ENCODE measurements at regions not wholly inside any gene's neighbourhood (a gene's known extent, or its start where the extent isn't known, plus 50 kb on each side); places are given as distances from the start of the nearest gene placed in this dataset.
"Not testable (repeated sequence)": the region's sequence is repeated elsewhere in the genome, so short reads cannot be mapped to it uniquely, and the experiment has no call there.

DNA sequence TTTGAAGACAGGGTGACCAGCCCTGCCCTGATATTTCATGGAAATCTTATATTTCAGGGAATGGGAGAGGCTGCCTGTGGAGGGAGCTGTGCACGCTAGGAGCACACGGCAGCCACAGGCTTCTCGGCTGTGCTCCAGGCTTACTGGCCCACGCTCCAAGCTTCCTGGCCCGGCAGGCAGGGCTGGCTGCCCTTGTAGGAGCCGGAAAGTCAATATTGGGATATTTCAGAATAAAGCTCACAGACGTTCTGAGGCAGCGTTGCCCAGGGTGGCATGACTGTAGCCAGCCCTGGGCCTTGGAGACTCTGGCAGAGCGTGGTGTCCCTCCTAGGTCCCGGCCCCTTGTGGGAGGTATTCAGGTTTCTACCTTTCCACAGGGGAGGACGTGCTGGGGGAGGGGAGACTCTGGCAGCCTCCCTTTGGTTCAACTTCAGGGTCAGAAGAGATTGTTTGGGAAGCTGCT, 95.6 kb downstream of the NPIPB11 start:
- Histone ChIP-seq H3K4me1 (peaks cover 0 to 4% (median 0%) of the 10 kb centered on the region in 4 donors), H3K36me3 (no peaks in the 10 kb centered on the region), H3K27me3 (no peaks in the 10 kb centered on the region), H3K4me3 (no peak overlapping the region), H3K27ac (no peak overlapping the region), H3K9me3 (no peaks in the 10 kb centered on the region)
- intact Hi-C loops (cut with DNase I; ENCODE audit: low total_unique reads) (no loop called here), in situ Hi-C loops (cut with MboI; ENCODE audit: low pct_ligation_motif_present in 1 of 4, low pct_unique_long_range_greater_than_20kb in 1 of 4, low sequenced_read_pairs in 3 of 4) (no loop called here)
- DNase-seq: no peak
- 88% methylated on average over 11 of the region's 11 CpGs; no CpG with 5 or more reads in 1 of the 2 donors for WGBS, 2 donors (ENCODE audit: low coverage in 1 of 2)
- no peak for TF ChIP-seq POLR2AphosphoS5 (IDR thresholded peaks at IDR 0.05)
- TF ChIP-seq, protein P1, sequence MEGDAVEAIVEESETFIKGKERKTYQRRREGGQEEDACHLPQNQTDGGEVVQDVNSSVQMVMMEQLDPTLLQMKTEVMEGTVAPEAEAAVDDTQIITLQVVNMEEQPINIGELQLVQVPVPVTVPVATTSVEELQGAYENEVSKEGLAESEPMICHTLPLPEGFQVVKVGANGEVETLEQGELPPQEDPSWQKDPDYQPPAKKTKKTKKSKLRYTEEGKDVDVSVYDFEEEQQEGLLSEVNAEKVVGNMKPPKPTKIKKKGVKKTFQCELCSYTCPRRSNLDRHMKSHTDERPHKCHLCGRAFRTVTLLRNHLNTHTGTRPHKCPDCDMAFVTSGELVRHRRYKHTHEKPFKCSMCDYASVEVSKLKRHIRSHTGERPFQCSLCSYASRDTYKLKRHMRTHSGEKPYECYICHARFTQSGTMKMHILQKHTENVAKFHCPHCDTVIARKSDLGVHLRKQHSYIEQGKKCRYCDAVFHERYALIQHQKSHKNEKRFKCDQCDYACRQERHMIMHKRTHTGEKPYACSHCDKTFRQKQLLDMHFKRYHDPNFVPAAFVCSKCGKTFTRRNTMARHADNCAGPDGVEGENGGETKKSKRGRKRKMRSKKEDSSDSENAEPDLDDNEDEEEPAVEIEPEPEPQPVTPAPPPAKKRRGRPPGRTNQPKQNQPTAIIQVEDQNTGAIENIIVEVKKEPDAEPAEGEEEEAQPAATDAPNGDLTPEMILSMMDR (IDR thresholded peaks at IDR 0.05): no peak

DNA sequence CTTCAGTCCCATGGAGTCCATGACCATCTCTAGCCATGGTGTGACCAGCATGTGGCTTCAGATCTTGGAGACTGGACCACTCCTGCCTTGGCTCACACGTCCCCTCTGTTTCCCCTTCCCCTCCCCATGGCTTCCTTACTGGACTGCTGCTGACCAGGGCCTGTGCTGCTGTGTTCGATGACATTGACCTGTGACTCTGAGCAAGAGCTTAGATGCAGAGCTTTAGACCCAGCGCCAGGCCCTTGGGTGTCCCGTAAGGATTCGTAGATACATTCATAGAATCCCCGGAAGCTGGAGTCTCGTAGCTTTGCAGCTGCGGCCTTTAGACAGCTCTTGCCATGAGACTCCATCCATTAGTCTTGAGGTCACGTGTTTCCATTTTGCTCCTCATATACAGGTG, 96.3 kb downstream of the NPIPB11 start:
- WGBS, 2 donors (ENCODE audit: low coverage in 1 of 2): 57 to 92% methylated on average over 1 to 9 of the region's 9 CpGs
- DNase-seq; H3K9me3 ChIP-seq; H3K36me3 ChIP-seq; in situ Hi-C loops (cut with MboI; ENCODE audit: low pct_ligation_motif_present in 1 of 4, low pct_unique_long_range_greater_than_20kb in 1 of 4, low sequenced_read_pairs in 3 of 4); H3K27me3 ChIP-seq; H3K27ac ChIP-seq; intact Hi-C loops (cut with DNase I; ENCODE audit: low total_unique reads); H3K4me1 ChIP-seq; H3K4me3 ChIP-seq: not testable (repeated sequence)

DNA sequence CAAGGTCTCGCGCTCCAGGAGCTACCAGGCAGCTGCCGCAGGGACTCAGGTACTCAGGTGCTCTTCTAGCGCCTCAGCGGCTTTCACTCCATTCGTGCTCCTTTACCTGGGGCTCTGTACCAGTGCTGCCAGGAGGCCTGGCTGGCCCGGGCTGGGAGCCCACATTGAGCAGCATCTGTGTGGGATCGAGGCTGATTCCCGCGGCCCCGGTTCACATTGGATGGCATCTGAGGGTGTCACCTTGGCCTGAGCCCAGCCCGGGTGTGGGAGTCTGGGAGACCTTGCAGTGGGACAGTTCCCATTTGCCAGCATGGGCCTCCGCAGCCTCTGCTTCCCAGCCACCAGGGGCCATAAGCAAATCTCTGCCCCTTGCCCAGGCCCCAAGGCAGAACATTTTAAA, 96.9 kb downstream of the NPIPB11 start:
- H3K27me3 ChIP-seq; in situ Hi-C loops (cut with MboI; ENCODE audit: low pct_ligation_motif_present in 1 of 4, low pct_unique_long_range_greater_than_20kb in 1 of 4, low sequenced_read_pairs in 3 of 4); H3K36me3 ChIP-seq; intact Hi-C loops (cut with DNase I; ENCODE audit: low total_unique reads); H3K27ac ChIP-seq; H3K4me1 ChIP-seq; H3K9me3 ChIP-seq; DNase-seq; H3K4me3 ChIP-seq: not testable (repeated sequence)
- WGBS, 2 donors (ENCODE audit: low coverage in 1 of 2): 85% methylated on average over 8 of the region's 13 CpGs; no CpG with 5 or more reads in 1 of the 2 donors

DNA sequence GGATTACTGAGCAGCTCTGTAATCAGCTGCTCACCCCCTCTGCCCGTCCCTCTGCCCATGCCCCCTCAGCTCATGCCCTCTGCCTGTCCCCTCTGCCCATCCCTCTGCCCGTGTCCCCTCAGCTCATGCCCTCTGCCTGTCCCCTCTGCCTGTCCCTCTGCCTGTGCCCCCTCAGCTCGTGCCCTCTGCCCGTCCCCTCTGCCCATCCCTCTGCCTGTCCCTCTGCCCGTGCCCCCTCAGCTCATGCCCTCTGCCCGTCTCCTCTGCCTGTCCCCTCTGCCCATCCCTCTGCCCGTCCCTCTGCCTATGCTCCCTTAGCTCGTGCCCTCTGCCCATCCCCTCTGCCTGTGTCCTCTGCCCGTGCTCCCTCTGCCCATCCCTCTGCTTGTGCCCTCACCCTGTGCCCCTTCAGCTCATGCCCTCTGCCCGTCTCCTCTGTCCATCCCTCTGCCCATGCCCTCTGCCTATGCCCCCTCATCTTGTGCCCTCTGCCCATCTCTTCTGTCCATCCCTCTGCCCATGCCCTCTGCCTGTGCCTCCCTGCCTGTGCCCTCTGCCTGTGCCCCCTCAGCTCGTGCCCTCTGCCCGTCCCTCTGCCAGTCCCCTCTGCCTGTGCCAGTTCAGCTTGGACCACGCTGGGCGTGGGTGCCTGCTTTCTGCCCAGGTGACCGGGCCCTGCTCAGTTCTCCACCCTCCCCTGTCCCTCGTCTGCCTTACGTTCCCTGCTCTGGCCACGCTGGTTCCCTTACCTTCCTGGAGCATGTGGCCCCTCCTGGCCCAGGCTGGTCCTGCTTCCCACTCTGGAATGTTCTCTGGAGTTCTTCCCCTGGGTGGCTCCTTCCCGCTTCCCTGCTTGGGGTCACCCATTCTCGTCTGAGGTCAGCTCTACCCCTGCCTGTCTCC, 97.6 kb downstream of the NPIPB11 start:
- Histone ChIP-seq H3K27me3 (no peaks in the 10 kb centered on the region), H3K4me1 (peaks cover 0 to 4% (median 0%) of the 10 kb centered on the region in 4 donors), H3K36me3 (no peaks in the 10 kb centered on the region), H3K27ac (no peak overlapping the region), H3K9me3 (no peaks in the 10 kb centered on the region), H3K4me3 (no peak overlapping the region)
- DNase-seq: no peak
- WGBS, 2 donors (ENCODE audit: low coverage in 1 of 2): 87 to 88% methylated on average over 8 to 20 of the region's 20 CpGs
- no peak for TF ChIP-seq EP300 (IDR thresholded peaks at IDR 0.05; ENCODE audit: low read depth)
- no peak for TF ChIP-seq POLR2A (IDR thresholded peaks at IDR 0.05)
- TF ChIP-seq, protein P1 (IDR thresholded peaks at IDR 0.05): no peak
- no peak for TF ChIP-seq POLR2AphosphoS5 (IDR thresholded peaks at IDR 0.05)
- in situ Hi-C loops (cut with MboI; ENCODE audit: low pct_ligation_motif_present in 1 of 4, low pct_unique_long_range_greater_than_20kb in 1 of 4, low sequenced_read_pairs in 3 of 4): no loop called here
- intact Hi-C loops (cut with DNase I; ENCODE audit: low total_unique reads): no loop called here

DNA sequence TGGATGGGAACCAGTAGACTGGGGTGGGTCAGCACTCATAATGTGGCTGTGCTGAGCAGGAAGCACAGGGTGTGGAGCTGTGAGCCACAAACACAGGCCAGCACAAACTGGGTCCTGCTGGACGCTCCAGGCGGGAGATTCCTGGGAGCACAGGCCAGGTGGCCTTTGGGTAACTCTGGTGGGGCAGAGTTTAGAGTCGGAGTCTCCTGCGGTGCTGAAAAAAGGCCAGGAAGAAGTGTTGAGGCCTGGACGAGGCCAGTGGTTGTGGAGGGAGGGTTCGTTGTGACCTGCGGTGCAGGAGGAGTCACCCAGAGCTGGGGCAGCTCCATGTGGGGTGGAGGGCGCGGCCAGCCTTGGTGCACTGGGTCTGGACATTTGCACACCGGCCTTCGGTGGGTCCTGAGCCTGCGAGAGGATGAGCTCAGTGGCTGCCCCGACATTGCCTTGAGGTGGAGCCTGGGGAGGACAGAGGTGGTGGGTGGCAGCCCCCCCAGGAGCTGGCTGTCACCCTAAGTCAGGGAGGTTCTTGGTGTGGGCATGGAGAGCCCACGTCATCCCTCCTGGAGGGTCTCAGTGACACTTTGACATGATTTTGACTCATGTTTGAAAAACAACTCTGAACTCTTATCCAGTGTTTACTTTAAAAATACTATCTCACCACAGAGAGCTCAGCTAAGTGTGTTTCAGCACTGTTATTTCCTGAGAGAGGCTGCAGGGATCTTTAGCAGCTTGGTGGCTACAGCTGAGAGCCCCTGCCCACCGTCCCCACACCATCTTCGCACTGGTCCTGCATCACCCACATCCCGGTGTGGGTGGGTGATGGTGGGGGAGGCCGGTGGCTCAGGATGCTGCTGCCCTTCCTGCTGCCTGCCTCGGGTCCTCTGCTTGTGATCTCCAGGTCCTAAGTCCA, 98.7 kb downstream of the NPIPB11 start:
- Histone ChIP-seq H3K36me3 (no peaks in the 10 kb centered on the region), H3K27me3 (no peaks in the 10 kb centered on the region), H3K4me1 (peaks cover 0 to 4% (median 0%) of the 10 kb centered on the region in 4 donors), H3K4me3 (no peak overlapping the region), H3K27ac (no peak overlapping the region), H3K9me3 (no peaks in the 10 kb centered on the region)
- DNase-seq: no peak
- TF ChIP-seq POLR2AphosphoS5 (IDR thresholded peaks at IDR 0.05): no peak
- no peak for TF ChIP-seq EP300 (IDR thresholded peaks at IDR 0.05; ENCODE audit: low read depth)
- TF ChIP-seq, protein P1 (IDR thresholded peaks at IDR 0.05): no peak
- no peak for TF ChIP-seq POLR2A (IDR thresholded peaks at IDR 0.05)
- 85% methylated on average over 19 of the region's 19 CpGs; no CpG with 5 or more reads in 1 of the 2 donors for WGBS, 2 donors (ENCODE audit: low coverage in 1 of 2)
- intact Hi-C loops (cut with DNase I; ENCODE audit: low total_unique reads): no loop called here
- in situ Hi-C loops (cut with MboI; ENCODE audit: low pct_ligation_motif_present in 1 of 4, low pct_unique_long_range_greater_than_20kb in 1 of 4, low sequenced_read_pairs in 3 of 4): no loop called here

Measured in transverse colon (tissue), 4 donors.